Ovary (tissue), 7 donors: ENCODE measurements at regions not wholly inside any gene's neighbourhood (a gene's known extent, or its start where the extent isn't known, plus 50 kb on each side); places are given as distances from the start of the nearest gene placed in this dataset.

ENCODE experiments used
- DNase-seq, 5 donors: peaks; one replicate each; pipeline ENCODE4 v3.0.0-alpha.2; 2019 to 2020
- H3K27ac ChIP-seq, 2 donors: fragments of 200-600 bp; one replicate each; pipeline versions ENCODE4 v1.5.1 to v1.8.0; 2019 to 2022
- H3K27me3 ChIP-seq: fragments of 200-600 bp; one replicate; pipeline ENCODE4 v1.8.0; 2022
- H3K36me3 ChIP-seq: fragments of 200-600 bp; sonication (generic); one replicate; pipeline ENCODE4 v1.5.1; 2019
- H3K4me1 ChIP-seq: one replicate; pipeline ENCODE4 v1.8.1; 2013; ENCODE audit warnings: mild to moderate bottlenecking, moderate library complexity; ENCODE audit not compliant: insufficient read depth
- H3K4me3 ChIP-seq: fragments of 200-600 bp; sonication (generic); one replicate; pipeline ENCODE4 v1.5.1; 2017
- H3K9me3 ChIP-seq, 2 donors: fragments of 200-600 bp in 1 of 2; sonication (generic) in 1 of 2; one replicate each; pipeline versions ENCODE4 v1.5.1 to v1.8.1; 2013 to 2019; ENCODE audit warnings: mild to moderate bottlenecking in 1 of 2, moderate library complexity in 1 of 2
- EP300 ChIP-seq: sonication (generic); formaldehyde crosslinking; IDR thresholded peaks from one replicate; pipeline ENCODE4 v1.6.1; 2017; ENCODE audit warnings: antibody characterized with exemption
- POLR2A ChIP-seq: fragments of 450-650 bp; IDR thresholded peaks from one replicate; pipeline ENCODE4 v1.6.1; 2017; ENCODE audit warnings: antibody characterized with exemption, mild to moderate bottlenecking, moderate library complexity
- WGBS, 3 donors: extraction: QIAGEN DNeasy Blood & Tissue Kit in 1 of 3; methylation state at CpG; one replicate each; pipeline versions ENCODE4 v1.1.5 to v1.1.7; 2013 to 2017; 5-methylcytosine and 5-hydroxymethylcytosine counted together
- intact Hi-C, 4 donors: fragments of 100-400 bp; cut with DNase I; formaldehyde crosslinking; loops; one replicate each; pipeline versions ENCODE4 v1.11.0 to v1.15.1; 2022 to 2023
- TF ChIP-seq, protein P1 (sequence below), 3 donors: fragments of 450-650 bp in 2 of 3; fragments of 200-600 bp in 1 of 3; IDR thresholded peaks; one replicate each; pipeline versions ENCODE4 v1.5.1 to v1.8.0; 2016 to 2022; ENCODE audit warnings: antibody characterized with exemption in 3 of 3, mild to moderate bottlenecking in 1 of 3
- donor health status: DM: no; HTN: no; CAD: no; lungs with moderate emphysema.
- donor health status: DM: no; HTN: no; CAD: no.
- donor health status: Bipolar disorder and iron deficiency.
- donor health status: DM: no; HTN: no; CAD: no.
- donor health status: DM: yes; HTN: yes; CAD: no.

DNA sequence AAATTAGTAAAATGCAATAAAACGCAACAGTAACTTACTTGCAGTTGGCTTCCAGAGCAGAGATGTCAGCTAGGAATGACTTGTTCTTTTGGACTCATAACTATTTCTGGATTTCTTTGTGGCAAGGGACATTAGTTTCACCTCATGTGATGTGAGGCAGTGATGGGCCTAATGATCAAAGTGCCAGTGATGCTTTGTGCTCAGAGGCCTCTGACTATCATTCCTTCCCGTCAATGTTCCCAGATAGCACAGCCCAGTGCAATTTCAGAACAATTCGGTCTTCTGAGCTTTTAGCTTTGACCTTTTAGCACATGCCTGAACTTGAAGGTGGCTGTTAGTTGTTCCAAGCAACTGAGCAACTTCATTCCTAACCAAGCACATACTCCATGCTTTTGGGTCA is 596.8 kb downstream of the TFAP2B start:
- no peaks in the 10 kb centered on the region for H3K4me1 ChIP-seq
- TF ChIP-seq EP300 = no peak
- no peak for TF ChIP-seq POLR2A
- TF ChIP-seq, protein P1, sequence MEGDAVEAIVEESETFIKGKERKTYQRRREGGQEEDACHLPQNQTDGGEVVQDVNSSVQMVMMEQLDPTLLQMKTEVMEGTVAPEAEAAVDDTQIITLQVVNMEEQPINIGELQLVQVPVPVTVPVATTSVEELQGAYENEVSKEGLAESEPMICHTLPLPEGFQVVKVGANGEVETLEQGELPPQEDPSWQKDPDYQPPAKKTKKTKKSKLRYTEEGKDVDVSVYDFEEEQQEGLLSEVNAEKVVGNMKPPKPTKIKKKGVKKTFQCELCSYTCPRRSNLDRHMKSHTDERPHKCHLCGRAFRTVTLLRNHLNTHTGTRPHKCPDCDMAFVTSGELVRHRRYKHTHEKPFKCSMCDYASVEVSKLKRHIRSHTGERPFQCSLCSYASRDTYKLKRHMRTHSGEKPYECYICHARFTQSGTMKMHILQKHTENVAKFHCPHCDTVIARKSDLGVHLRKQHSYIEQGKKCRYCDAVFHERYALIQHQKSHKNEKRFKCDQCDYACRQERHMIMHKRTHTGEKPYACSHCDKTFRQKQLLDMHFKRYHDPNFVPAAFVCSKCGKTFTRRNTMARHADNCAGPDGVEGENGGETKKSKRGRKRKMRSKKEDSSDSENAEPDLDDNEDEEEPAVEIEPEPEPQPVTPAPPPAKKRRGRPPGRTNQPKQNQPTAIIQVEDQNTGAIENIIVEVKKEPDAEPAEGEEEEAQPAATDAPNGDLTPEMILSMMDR (IDR thresholded peaks at IDR 0.05) = no peak
- no peaks in the 10 kb centered on the region for H3K9me3 ChIP-seq
- WGBS, 3 donors = 76 to 91% (median 79%) methylated on average over 3 of the region's 3 CpGs
- intact Hi-C loops = no loop called here
- H3K36me3 ChIP-seq = no peaks in the 10 kb centered on the region
- no peak overlapping the region for H3K4me3 ChIP-seq
- no peaks in the 10 kb centered on the region for H3K27me3 ChIP-seq
- no peak for DNase-seq
- no peak overlapping the region for H3K27ac ChIP-seq

DNA sequence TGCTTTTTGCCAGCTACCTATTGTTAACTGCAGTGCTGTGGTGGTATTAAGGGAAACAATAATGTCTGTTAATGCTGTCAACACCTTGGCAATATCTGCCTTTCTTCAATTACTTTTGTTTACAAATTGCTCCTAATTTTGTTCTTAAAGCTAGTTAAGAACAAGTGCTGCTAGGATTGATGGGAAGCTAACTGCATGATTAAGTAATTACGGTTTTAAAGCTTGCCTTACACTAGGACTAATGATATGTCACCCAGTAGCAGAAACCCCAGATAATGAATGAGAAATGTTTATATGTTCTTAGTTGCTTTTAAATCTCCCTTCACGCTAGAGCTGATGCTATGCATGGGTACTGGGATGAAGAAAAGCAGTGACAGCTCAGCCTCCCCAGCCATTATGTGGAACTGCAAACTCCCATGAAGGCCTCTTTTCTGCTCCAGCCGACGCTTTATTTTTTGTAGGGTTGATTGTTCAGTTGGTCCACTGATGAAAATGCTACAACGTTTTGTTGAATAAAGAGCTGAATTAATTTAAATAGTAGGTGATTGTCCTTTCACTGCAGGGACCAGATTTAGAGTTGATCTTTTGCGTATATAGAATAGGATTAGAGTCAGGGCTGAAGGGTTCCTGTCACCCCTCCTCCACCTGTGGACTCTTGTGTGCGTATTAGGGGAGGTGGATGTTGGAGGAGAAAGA is 610.5 kb downstream of the TFAP2B start:
- 61 to 73% (median 61%) methylated on average over 7 of the region's 7 CpGs for WGBS, 3 donors
- DNase-seq = no peak
- H3K36me3 ChIP-seq = no peaks in the 10 kb centered on the region
- H3K27ac ChIP-seq = no peak overlapping the region
- intact Hi-C loops = no loop called here
- TF ChIP-seq POLR2A = no peak
- TF ChIP-seq, protein P1 (IDR thresholded peaks at IDR 0.05) = no peak
- TF ChIP-seq EP300 = no peak
- H3K4me3 ChIP-seq = no peak overlapping the region
- H3K4me1 ChIP-seq = no peaks in the 10 kb centered on the region
- no peaks in the 10 kb centered on the region for H3K9me3 ChIP-seq
- H3K27me3 ChIP-seq = no peaks in the 10 kb centered on the region

DNA sequence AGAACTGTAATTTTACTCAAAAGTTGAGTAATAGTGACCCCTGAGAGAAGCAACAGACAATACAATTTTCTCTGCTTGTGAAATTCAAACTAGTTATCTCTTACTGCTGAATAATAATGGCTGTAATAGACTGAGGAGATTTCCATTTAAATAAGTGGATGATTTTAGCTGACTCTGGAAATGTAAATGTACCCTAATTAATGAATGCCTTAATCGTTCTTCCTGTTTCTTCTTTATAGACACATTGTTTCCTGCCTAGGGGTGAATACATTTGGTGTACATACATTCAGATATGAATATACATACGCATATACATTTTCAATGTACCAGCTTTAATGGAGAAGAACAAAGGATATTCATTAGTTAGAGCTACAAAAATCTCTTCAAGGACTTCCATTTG is 611.9 kb downstream of the TFAP2B start:
- H3K4me3 ChIP-seq = no peak overlapping the region
- no peaks in the 10 kb centered on the region for H3K4me1 ChIP-seq
- intact Hi-C loops = no loop called here
- TF ChIP-seq EP300 (no peak), POLR2A (no peak)
- TF ChIP-seq, protein P1 (IDR thresholded peaks at IDR 0.05) = no peak
- no peak for DNase-seq
- no peaks in the 10 kb centered on the region for H3K36me3 ChIP-seq
- 79 to 88% (median 80%) methylated on average over 2 of the region's 2 CpGs for WGBS, 3 donors
- no peaks in the 10 kb centered on the region for H3K9me3 ChIP-seq
- H3K27me3 ChIP-seq = no peaks in the 10 kb centered on the region
- H3K27ac ChIP-seq = no peak overlapping the region

DNA sequence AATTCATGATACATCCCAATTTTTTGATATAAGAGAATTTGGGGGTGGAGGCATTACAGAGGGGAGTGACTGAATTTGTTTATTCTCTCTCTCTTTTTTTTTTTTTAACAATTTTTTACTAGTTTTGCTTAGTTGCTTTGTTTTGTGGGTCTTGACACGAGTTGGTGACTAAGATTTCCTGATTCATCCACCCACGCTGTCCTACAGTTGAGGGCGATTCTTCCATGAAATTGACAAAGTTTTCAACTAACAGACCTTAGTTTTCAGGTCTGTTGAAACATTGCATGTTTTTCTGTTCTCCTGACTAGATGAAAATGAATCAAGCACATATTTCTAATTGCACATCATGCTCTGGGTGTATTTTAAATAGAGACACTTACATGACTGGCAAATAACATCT is 613.8 kb downstream of the TFAP2B start:
- H3K9me3 ChIP-seq = no peaks in the 10 kb centered on the region
- no peaks in the 10 kb centered on the region for H3K36me3 ChIP-seq
- no peak overlapping the region for H3K4me3 ChIP-seq
- H3K27me3 ChIP-seq = no peaks in the 10 kb centered on the region
- intact Hi-C loops = no loop called here
- H3K4me1 ChIP-seq = no peaks in the 10 kb centered on the region
- 66 to 74% (median 72%) methylated on average over 3 of the region's 3 CpGs for WGBS, 3 donors
- DNase-seq = no peak
- TF ChIP-seq POLR2A = no peak
- TF ChIP-seq, protein P1 (IDR thresholded peaks at IDR 0.05) = no peak
- no peak overlapping the region for H3K27ac ChIP-seq
